HepG2 (cell line): ENCODE measurements at regions not wholly inside any gene's neighbourhood (a gene's known extent, or its start where the extent isn't known, plus 50 kb on each side); places are given as distances from the start of the nearest gene placed in this dataset.

Source experiments
- ATAC-seq: fragments of 200-7000 bp; cut with Tn5 transposase; 3 replicates; pipeline ENCODE4 v1.9.1; 2020; ENCODE audit warnings: mild to moderate bottlenecking, moderate library complexity
- BruUV-seq: library from RNA; stranded (reverse); fragments of 400-500 nt; replicated peaks from 2 replicates; lab custom pipeline; 2021; lab: Mats Ljungman, UMichigan
- CTCF ChIA-PET: fragments of 300-600 bp; formaldehyde crosslinking; extraction: SDS; loops from one replicate; lab custom pipeline; 2021; ENCODE audit warnings: low total read pairs, inconsistent platforms, low intra/inter-chr PET ratio; lab: Yijun Ruan, JAX
- POLR2A ChIA-PET: fragments of 350-600 bp; sonication (Branson Sonifier 250); formaldehyde crosslinking; loops from one replicate; lab custom pipeline; 2020; ENCODE audit warnings: antibody characterized with exemption, inconsistent platforms; lab: Yijun Ruan, JAX
- DNase-seq: peaks from one replicate; pipeline ENCODE4 v3.0.0-alpha.2; 2015; ENCODE audit warnings: low spot score
- FAIRE-seq: peaks from 3 replicates; lab custom pipeline; 2011; peaks lifted over from hg19 to GRCh38; lab: Jason Lieb, UNC
- H2AFZ ChIP-seq: one replicate; pipeline ENCODE4 v1.6.1; 2011; ENCODE audit warnings: low read length, inconsistent platforms
- H3K27ac ChIP-seq: fragments of 300-600 bp; 3 replicates; pipeline ENCODE4 v1.8.0; 2011; ENCODE audit warnings: mixed run types, mild to moderate bottlenecking, mixed read lengths, low read length, inconsistent platforms; ENCODE audit not compliant: insufficient read depth; ENCODE audit errors: extremely low read length
- H3K27me3 ChIP-seq, 2 experiments: fragments of 200-600 bp in 1 of 2; 2 replicates in 1 of 2; 3 replicates in 1 of 2; pipeline versions ENCODE4 v1.6.0 to v1.8.0; 2011; ENCODE audit warnings: low read length in 2 of 2, mild to moderate bottlenecking in 2 of 2, moderate library complexity in 2 of 2, inconsistent platforms in 1 of 2; ENCODE audit not compliant: insufficient read depth in 2 of 2, control insufficient read depth in 1 of 2
- H3K36me3 ChIP-seq, 2 experiments: fragments of 200-600 bp in 1 of 2; replicated peaks in 1 of 2; 2 replicates in 1 of 2; 3 replicates in 1 of 2; pipeline versions ENCODE4 v1.5.1 to v1.8.0; 2011; ENCODE audit warnings: low read length in 2 of 2, inconsistent platforms in 1 of 2; ENCODE audit not compliant: insufficient read depth in 2 of 2, control insufficient read depth in 1 of 2
- H3K4me1 ChIP-seq: 2 replicates; pipeline ENCODE4 v1.5.1; 2012; ENCODE audit warnings: low read length, inconsistent platforms; ENCODE audit not compliant: insufficient read depth
- H3K4me2 ChIP-seq: 2 replicates; pipeline ENCODE4 v1.6.0; 2011; ENCODE audit warnings: low read depth, low read length, inconsistent platforms
- H3K4me3 ChIP-seq, 3 experiments: fragments of 200-600 bp in 1 of 3; sonication (generic), shearing (Covaris generic) in 1 of 3; replicated peaks in 1 of 3; 2 replicates each; pipeline ENCODE4 v1.5.1; 2011 to 2016; ENCODE audit warnings: low read length in 3 of 3, inconsistent platforms in 2 of 3, low read depth in 2 of 3, mild to moderate bottlenecking in 2 of 3, control low read depth in 1 of 3, mixed read lengths in 1 of 3; ENCODE audit not compliant: insufficient read depth in 1 of 3
- H3K79me2 ChIP-seq: one replicate; pipeline ENCODE4 v1.6.1; 2011; ENCODE audit warnings: low read length, inconsistent platforms; ENCODE audit not compliant: insufficient read depth
- H3K9ac ChIP-seq: 2 replicates; pipeline ENCODE4 v1.6.0; 2011; ENCODE audit warnings: mild to moderate bottlenecking, low read depth, low read length, inconsistent platforms; ENCODE audit not compliant: insufficient read depth
- H3K9me3 ChIP-seq: 2 replicates; pipeline ENCODE4 v1.5.1; 2012; ENCODE audit warnings: mild to moderate bottlenecking, low read length
- H4K20me1 ChIP-seq: 2 replicates; pipeline ENCODE4 v1.6.0; 2011; ENCODE audit warnings: inconsistent platforms, mild to moderate bottlenecking, low read length, moderate library complexity; ENCODE audit not compliant: insufficient read depth
- CC2D1A ChIP-seq: sonication (generic); formaldehyde crosslinking; IDR thresholded peaks from 2 replicates; pipeline ENCODE4 v1.8.1; 2023; ENCODE audit warnings: mild to moderate bottlenecking, missing genetic modification reagents
- FOXM1 ChIP-seq: sonication (generic); formaldehyde crosslinking; IDR thresholded peaks from 2 replicates; pipeline ENCODE4 v1.5.0; 2020; ENCODE audit warnings: missing genetic modification reagents
- HNRNPUL1 ChIP-seq: fragments of 200-400 bp; formaldehyde crosslinking; IDR thresholded peaks from 2 replicates; pipeline ENCODE4 v1.6.1; 2017; ENCODE audit warnings: low read depth, mild to moderate bottlenecking, low read length, moderate library complexity
- MIER3 ChIP-seq: IDR thresholded peaks from 2 replicates; pipeline ENCODE4 v1.6.1; 2016; ENCODE audit warnings: missing compliant biosample characterization, borderline replicate concordance
- NR0B2 ChIP-seq: sonication (generic); formaldehyde crosslinking; IDR thresholded peaks from 2 replicates; pipeline ENCODE4 v1.4.0; 2020; ENCODE audit warnings: mild to moderate bottlenecking, missing genetic modification reagents
- POLR2G ChIP-seq: fragments of 200-400 bp; formaldehyde crosslinking; IDR thresholded peaks from 2 replicates; pipeline ENCODE4 v1.6.1; 2018; ENCODE audit warnings: mild to moderate bottlenecking, low read depth, low read length, moderate library complexity
- UBTF ChIP-seq: sonication (generic); formaldehyde crosslinking; IDR thresholded peaks from 2 replicates; pipeline ENCODE4 v1.4.0; 2020; ENCODE audit warnings: mild to moderate bottlenecking, missing genetic modification reagents
- ZBTB33 ChIP-seq: sonication (generic); formaldehyde crosslinking; IDR thresholded peaks from 2 replicates; pipeline ENCODE4 v1.4.0; 2020; ENCODE audit warnings: missing genetic modification reagents
- ZBTB34 ChIP-seq: sonication (generic); formaldehyde crosslinking; IDR thresholded peaks from 2 replicates; pipeline ENCODE4 v1.8.0; 2022; ENCODE audit warnings: mild to moderate bottlenecking, missing genetic modification reagents
- ZNF274 ChIP-seq: sonication (generic); formaldehyde crosslinking; IDR thresholded peaks from 2 replicates; pipeline ENCODE4 v1.5.1; 2020; ENCODE audit warnings: mild to moderate bottlenecking, missing genetic modification reagents
- ZNF720 ChIP-seq: sonication (generic); formaldehyde crosslinking; IDR thresholded peaks from 2 replicates; pipeline ENCODE4 v1.4.0; 2020; ENCODE audit warnings: missing genetic modification reagents
- ZNF841 ChIP-seq: sonication (generic); formaldehyde crosslinking; IDR thresholded peaks from 2 replicates; pipeline ENCODE4 v1.8.1; 2023; ENCODE audit warnings: missing genetic modification reagents, borderline replicate concordance
- WGBS: methylation state at CpG from one replicate; pipeline ENCODE4 v1.1.6; 2017; ENCODE audit warnings: low lambda C conversion rate; 5-methylcytosine and 5-hydroxymethylcytosine counted together
- in situ Hi-C: cut with HindIII; loops from 2 replicates; pipeline ENCODE4 v1.10.0; 2017; ENCODE audit warnings: low pct_unique_long_range_greater_than_20kb; ENCODE audit not compliant: extremely low pct_ligation_motif_present
- intact Hi-C: fragments of 100-400 bp; cut with micrococcal nuclease; formaldehyde crosslinking; loops from one replicate; pipeline ENCODE4 v1.10.0; 2022; ENCODE audit not compliant: unreplicated experiment

GRCh38 chr3:163306405-163306804 is 1771.9 kb downstream of the SI start:
- Histone ChIP-seq H3K9me3 (peaks cover 80% of the 10 kb centered on the region), H3K27me3 (no peaks in the 10 kb centered on the region), H3K27ac (no peak overlapping the region), H3K79me2 (no peaks in the 10 kb centered on the region), H3K4me1 (no peaks in the 10 kb centered on the region), H4K20me1 (no peaks in the 10 kb centered on the region)
- no peak for DNase-seq
- in situ Hi-C loops (no loop called here), intact Hi-C loops (no loop called here)
- BruUV-seq: no TSS peak
- no peak for TF ChIP-seq POLR2G
- TF ChIP-seq ZBTB33 (CRISPR knock-in tag): no peak
- TF ChIP-seq, all 625 proteins: peak for 0
- H2AFZ ChIP-seq: no peak overlapping the region
- FAIRE-seq (no peak), ATAC-seq (no peak)
- ChIA-PET POLR2A (no interaction called here), CTCF (no interaction called here)
- WGBS: 3% methylated on average over 2 of the region's 2 CpGs
- no peaks in the 10 kb centered on the region for H3K36me3 ChIP-seq
- no peak overlapping the region for H3K9ac ChIP-seq
- H3K4me2 ChIP-seq: no peak overlapping the region
- no peak overlapping the region for H3K4me3 ChIP-seq

GRCh38 chr3:163273694-163274093 is 1777.1 kb downstream of the OTOL1 start:
- Histone ChIP-seq H4K20me1 (no peaks in the 10 kb centered on the region), H3K9me3 (no peaks in the 10 kb centered on the region), H3K27me3 (no peaks in the 10 kb centered on the region), H3K79me2 (no peaks in the 10 kb centered on the region), H3K4me1 (no peaks in the 10 kb centered on the region), H3K36me3 (no peaks in the 10 kb centered on the region), H3K27ac (no peak overlapping the region), H2AFZ (no peak overlapping the region), H3K4me3 (no peak overlapping the region), H3K4me2 (no peak overlapping the region), H3K9ac (no peak overlapping the region)
- WGBS: 0% methylated on average over 2 of the region's 2 CpGs
- BruUV-seq: no TSS peak
- FAIRE-seq: no peak
- intact Hi-C loops: no loop called here
- no peak for ATAC-seq
- ChIA-PET CTCF (no interaction called here), POLR2A (no interaction called here)
- in situ Hi-C loops: no loop called here
- DNase-seq: no peak
- no peak for TF ChIP-seq CC2D1A (CRISPR knock-in tag)
- no peak for TF ChIP-seq ZNF720
- no peak for TF ChIP-seq ZBTB34 (CRISPR knock-in tag)
- no peak for TF ChIP-seq ZNF841 (CRISPR knock-in tag)
- TF ChIP-seq NR0B2 (CRISPR knock-in tag): no peak
- TF ChIP-seq ZNF274 (CRISPR knock-in tag): no peak
- no peak for TF ChIP-seq UBTF (CRISPR knock-in tag)
- no peak for TF ChIP-seq FOXM1 (CRISPR knock-in tag)
- TF ChIP-seq HNRNPUL1: no peak
- TF ChIP-seq MIER3 (CRISPR knock-in tag): no peak
